Spleen (tissue), 7 donors: ENCODE measurements at regions not wholly inside any gene's neighbourhood (a gene's known extent, or its start where the extent isn't known, plus 50 kb on each side); places are given as distances from the start of the nearest gene placed in this dataset.

Experiments
- CTCF ChIP-seq, 11 experiments: fragments of 200-600 bp in 7 of 11; fragments of 450-650 bp in 4 of 11; sonication (generic) in 4 of 11; IDR thresholded peaks in 8 of 11; conservative IDR thresholded peaks in 3 of 11; 1 replicate in 7 of 11; 2 replicates in 4 of 11; pipeline versions ENCODE4 v1.4.0 to v1.8.0; 2016 to 2021; ENCODE audit warnings: antibody characterized with exemption in 11 of 11, inconsistent platforms in 4 of 11, mild to moderate bottlenecking in 1 of 11
- POLR2A ChIP-seq, 3 donors: fragments of 450-650 bp; IDR thresholded peaks; one replicate each; pipeline ENCODE4 v1.5.1; 2017; ENCODE audit warnings: antibody characterized with exemption in 3 of 3, mild to moderate bottlenecking in 1 of 3
- donor health status: DM: no; HTN: no; CAD: no; lungs with moderate emphysema.
- donor health status: DM: no; HTN: no; CAD: no.
- donor health status: DM: no; HTN: no; CAD: no.

- no peak for TF ChIP-seq CTCF (IDR thresholded peaks at IDR 0.05 in 8 of 11, conservative IDR thresholded peaks at IDR 0.05 in 3 of 11)
- TF ChIP-seq POLR2A (IDR thresholded peaks at IDR 0.05) = no peak
Measured at GRCh38 chr5:121024416-121025311, 560.6 kb downstream of the PRR16 start.
